ENCODE measurements at regions not wholly inside any gene's neighbourhood (a gene's known extent, or its start where the extent isn't known, plus 50 kb on each side); places are given as distances from the start of the nearest gene placed in this dataset.

DNA sequence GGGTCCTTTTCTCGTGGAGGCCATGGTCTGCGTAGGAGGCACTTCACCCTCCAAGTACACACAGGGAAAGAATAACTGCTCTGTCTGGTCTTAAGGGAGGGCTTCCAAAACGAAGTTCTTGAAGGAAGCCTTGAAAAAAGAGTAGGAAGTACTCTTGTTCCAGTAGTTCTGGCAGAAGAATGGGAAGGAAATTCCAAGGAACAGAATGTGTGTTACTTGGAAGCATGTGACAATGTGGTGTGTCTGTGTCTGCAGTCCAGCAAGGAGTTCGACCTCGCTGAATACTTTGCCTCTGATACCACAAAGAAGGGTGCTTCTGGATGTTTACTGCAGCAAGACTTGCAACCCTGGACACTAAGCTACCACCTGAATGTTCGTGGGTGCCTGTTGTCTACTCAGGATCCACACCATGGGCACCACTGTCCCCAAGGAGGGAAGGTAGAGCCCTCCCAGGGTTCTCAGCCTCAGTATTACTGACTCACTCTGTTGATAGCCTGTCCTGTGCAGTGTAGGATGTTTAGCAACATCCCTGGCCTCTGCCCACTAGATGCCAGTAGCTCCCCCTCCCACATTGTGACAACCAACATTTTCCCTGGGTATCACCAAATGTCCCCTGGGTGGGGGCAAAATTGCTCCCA lies 471.6 kb upstream of the CDH4 start:
- TF ChIP-seq RARB (CRISPR knock-in tag; IDR thresholded peaks at IDR 0.05) (no peak), CSDC2 (CRISPR knock-in tag; IDR thresholded peaks at IDR 0.05) (no peak), ISL1 (CRISPR knock-in tag; IDR thresholded peaks at IDR 0.05) (no peak), ZNF8 (CRISPR knock-in tag; IDR thresholded peaks at IDR 0.05) (no peak), BACH2 (CRISPR knock-in tag; IDR thresholded peaks at IDR 0.05; ENCODE audit: borderline replicate concordance) (no peak), GLIS3 (CRISPR knock-in tag; IDR thresholded peaks at IDR 0.05) (no peak), PPARA (CRISPR knock-in tag; IDR thresholded peaks at IDR 0.05; ENCODE audit: borderline replicate concordance) (no peak), TOX (CRISPR knock-in tag; IDR thresholded peaks at IDR 0.05; ENCODE audit: borderline replicate concordance) (no peak), OSR1 (CRISPR knock-in tag; IDR thresholded peaks at IDR 0.05) (no peak), ZNF70 (CRISPR knock-in tag; IDR thresholded peaks at IDR 0.05) (no peak), TCF4 (CRISPR knock-in tag; IDR thresholded peaks at IDR 0.05; ENCODE audit: borderline replicate concordance) (no peak), ESRRG (CRISPR knock-in tag; IDR thresholded peaks at IDR 0.05) (no peak), ZFP30 (CRISPR knock-in tag; IDR thresholded peaks at IDR 0.05) (no peak), ZC3H10 (CRISPR knock-in tag; IDR thresholded peaks at IDR 0.05) (no peak)
- TF ChIP-seq, protein P1, sequence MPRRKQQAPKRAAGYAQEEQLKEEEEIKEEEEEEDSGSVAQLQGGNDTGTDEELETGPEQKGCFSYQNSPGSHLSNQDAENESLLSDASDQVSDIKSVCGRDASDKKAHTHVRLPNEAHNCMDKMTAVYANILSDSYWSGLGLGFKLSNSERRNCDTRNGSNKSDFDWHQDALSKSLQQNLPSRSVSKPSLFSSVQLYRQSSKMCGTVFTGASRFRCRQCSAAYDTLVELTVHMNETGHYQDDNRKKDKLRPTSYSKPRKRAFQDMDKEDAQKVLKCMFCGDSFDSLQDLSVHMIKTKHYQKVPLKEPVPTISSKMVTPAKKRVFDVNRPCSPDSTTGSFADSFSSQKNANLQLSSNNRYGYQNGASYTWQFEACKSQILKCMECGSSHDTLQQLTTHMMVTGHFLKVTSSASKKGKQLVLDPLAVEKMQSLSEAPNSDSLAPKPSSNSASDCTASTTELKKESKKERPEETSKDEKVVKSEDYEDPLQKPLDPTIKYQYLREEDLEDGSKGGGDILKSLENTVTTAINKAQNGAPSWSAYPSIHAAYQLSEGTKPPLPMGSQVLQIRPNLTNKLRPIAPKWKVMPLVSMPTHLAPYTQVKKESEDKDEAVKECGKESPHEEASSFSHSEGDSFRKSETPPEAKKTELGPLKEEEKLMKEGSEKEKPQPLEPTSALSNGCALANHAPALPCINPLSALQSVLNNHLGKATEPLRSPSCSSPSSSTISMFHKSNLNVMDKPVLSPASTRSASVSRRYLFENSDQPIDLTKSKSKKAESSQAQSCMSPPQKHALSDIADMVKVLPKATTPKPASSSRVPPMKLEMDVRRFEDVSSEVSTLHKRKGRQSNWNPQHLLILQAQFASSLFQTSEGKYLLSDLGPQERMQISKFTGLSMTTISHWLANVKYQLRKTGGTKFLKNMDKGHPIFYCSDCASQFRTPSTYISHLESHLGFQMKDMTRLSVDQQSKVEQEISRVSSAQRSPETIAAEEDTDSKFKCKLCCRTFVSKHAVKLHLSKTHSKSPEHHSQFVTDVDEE (CRISPR knock-in tag; IDR thresholded peaks at IDR 0.05): no peak
- TF ChIP-seq, protein P2, sequence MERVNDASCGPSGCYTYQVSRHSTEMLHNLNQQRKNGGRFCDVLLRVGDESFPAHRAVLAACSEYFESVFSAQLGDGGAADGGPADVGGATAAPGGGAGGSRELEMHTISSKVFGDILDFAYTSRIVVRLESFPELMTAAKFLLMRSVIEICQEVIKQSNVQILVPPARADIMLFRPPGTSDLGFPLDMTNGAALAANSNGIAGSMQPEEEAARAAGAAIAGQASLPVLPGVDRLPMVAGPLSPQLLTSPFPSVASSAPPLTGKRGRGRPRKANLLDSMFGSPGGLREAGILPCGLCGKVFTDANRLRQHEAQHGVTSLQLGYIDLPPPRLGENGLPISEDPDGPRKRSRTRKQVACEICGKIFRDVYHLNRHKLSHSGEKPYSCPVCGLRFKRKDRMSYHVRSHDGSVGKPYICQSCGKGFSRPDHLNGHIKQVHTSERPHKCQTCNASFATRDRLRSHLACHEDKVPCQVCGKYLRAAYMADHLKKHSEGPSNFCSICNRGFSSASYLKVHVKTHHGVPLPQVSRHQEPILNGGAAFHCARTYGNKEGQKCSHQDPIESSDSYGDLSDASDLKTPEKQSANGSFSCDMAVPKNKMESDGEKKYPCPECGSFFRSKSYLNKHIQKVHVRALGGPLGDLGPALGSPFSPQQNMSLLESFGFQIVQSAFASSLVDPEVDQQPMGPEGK (CRISPR knock-in tag; IDR thresholded peaks at IDR 0.05; ENCODE audit: borderline replicate concordance): no peak
- TF ChIP-seq, protein P3, sequence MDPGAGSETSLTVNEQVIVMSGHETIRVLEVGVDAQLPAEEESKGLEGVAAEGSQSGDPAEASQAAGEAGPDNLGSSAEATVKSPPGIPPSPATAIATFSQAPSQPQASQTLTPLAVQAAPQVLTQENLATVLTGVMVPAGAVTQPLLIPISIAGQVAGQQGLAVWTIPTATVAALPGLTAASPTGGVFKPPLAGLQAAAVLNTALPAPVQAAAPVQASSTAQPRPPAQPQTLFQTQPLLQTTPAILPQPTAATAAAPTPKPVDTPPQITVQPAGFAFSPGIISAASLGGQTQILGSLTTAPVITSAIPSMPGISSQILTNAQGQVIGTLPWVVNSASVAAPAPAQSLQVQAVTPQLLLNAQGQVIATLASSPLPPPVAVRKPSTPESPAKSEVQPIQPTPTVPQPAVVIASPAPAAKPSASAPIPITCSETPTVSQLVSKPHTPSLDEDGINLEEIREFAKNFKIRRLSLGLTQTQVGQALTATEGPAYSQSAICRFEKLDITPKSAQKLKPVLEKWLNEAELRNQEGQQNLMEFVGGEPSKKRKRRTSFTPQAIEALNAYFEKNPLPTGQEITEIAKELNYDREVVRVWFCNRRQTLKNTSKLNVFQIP (CRISPR knock-in tag; IDR thresholded peaks at IDR 0.05; ENCODE audit: borderline replicate concordance, low read depth): no peak
- TF ChIP-seq, protein P4, sequence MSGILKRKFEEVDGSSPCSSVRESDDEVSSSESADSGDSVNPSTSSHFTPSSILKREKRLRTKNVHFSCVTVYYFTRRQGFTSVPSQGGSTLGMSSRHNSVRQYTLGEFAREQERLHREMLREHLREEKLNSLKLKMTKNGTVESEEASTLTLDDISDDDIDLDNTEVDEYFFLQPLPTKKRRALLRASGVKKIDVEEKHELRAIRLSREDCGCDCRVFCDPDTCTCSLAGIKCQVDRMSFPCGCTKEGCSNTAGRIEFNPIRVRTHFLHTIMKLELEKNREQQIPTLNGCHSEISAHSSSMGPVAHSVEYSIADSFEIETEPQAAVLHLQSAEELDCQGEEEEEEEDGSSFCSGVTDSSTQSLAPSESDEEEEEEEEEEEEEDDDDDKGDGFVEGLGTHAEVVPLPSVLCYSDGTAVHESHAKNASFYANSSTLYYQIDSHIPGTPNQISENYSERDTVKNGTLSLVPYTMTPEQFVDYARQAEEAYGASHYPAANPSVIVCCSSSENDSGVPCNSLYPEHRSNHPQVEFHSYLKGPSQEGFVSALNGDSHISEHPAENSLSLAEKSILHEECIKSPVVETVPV (CRISPR knock-in tag; IDR thresholded peaks at IDR 0.05): no peak
- no peak for ATAC-seq

DNA sequence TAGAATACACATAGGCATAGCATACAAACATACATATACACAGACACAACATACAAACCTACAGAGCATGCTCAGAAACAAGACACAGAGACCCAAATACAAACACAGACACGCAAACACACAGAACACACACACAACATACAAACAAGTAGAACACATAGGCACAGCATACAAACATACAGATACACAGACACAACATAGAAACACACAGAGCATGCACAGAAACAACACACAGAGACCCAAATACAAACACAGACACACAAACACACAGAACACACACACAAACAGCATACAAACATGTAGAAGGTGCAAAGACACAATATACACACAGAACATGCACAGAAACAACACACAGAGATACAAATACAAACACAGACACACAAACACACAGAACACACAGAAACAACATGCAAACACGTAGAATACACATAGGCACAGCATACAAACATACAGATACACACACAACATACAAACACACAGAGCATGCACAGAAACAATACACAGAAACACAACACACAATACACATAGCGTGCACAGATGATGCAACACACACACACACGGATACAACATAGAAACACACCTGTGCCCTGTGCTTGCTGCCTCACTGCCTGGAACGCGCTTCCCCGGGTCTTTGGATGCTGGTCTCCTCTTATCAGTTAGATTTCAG lies 469.0 kb upstream of the CDH4 start:
- ATAC-seq: no peak
- TF ChIP-seq TOX (CRISPR knock-in tag; IDR thresholded peaks at IDR 0.05; ENCODE audit: borderline replicate concordance): no peak
- TF ChIP-seq, protein P4 (CRISPR knock-in tag; IDR thresholded peaks at IDR 0.05): no peak
- TF ChIP-seq, protein P3 (CRISPR knock-in tag; IDR thresholded peaks at IDR 0.05; ENCODE audit: borderline replicate concordance, low read depth): no peak
- TF ChIP-seq ESRRG (CRISPR knock-in tag; IDR thresholded peaks at IDR 0.05): no peak
- TF ChIP-seq, protein P1 (CRISPR knock-in tag; IDR thresholded peaks at IDR 0.05): no peak
- no peak for TF ChIP-seq ZFP3 (CRISPR knock-in tag; IDR thresholded peaks at IDR 0.05)
- TF ChIP-seq ZNF70 (CRISPR knock-in tag; IDR thresholded peaks at IDR 0.05): no peak
- no peak for TF ChIP-seq ARNTL (CRISPR knock-in tag; IDR thresholded peaks at IDR 0.05; ENCODE audit: borderline replicate concordance, low read depth)
- TF ChIP-seq CSDC2 (CRISPR knock-in tag; IDR thresholded peaks at IDR 0.05): no peak
- no peak for TF ChIP-seq ZNF565 (CRISPR knock-in tag; conservative IDR thresholded peaks at IDR 0.05; ENCODE audit: low read depth)
- TF ChIP-seq PPARA (CRISPR knock-in tag; IDR thresholded peaks at IDR 0.05; ENCODE audit: borderline replicate concordance): no peak
- TF ChIP-seq ZFP30 (CRISPR knock-in tag; IDR thresholded peaks at IDR 0.05): no peak
- TF ChIP-seq ZC3H10 (CRISPR knock-in tag; IDR thresholded peaks at IDR 0.05): no peak
- no peak for TF ChIP-seq BACH2 (CRISPR knock-in tag; IDR thresholded peaks at IDR 0.05; ENCODE audit: borderline replicate concordance)
- TF ChIP-seq ISL1 (CRISPR knock-in tag; IDR thresholded peaks at IDR 0.05): no peak
- no peak for TF ChIP-seq GLIS3 (CRISPR knock-in tag; IDR thresholded peaks at IDR 0.05)
